Testis (tissue), 2 donors: ENCODE measurements at regions not wholly inside any gene's neighbourhood (a gene's known extent, or its start where the extent isn't known, plus 50 kb on each side); places are given as distances from the start of the nearest gene placed in this dataset.

Source experiments
- POLR2A ChIP-seq: fragments of 450-650 bp; IDR thresholded peaks from one replicate; pipeline ENCODE4 v1.6.1; 2017; ENCODE audit warnings: antibody characterized with exemption, mild to moderate bottlenecking, moderate library complexity
- TF ChIP-seq, protein P1 (sequence below), 3 experiments: fragments of 450-650 bp in 2 of 3; fragments of 200-600 bp in 1 of 3; sonication (generic) in 1 of 3; IDR thresholded peaks; one replicate each; pipeline ENCODE4 v1.5.1; 2016 to 2019; ENCODE audit warnings: antibody characterized with exemption in 3 of 3, mild to moderate bottlenecking in 2 of 3, moderate library complexity in 1 of 3

GRCh38 chr4:92091335-92091734 lies 212.4 kb upstream of the GRID2 start:
- TF ChIP-seq, protein P1, sequence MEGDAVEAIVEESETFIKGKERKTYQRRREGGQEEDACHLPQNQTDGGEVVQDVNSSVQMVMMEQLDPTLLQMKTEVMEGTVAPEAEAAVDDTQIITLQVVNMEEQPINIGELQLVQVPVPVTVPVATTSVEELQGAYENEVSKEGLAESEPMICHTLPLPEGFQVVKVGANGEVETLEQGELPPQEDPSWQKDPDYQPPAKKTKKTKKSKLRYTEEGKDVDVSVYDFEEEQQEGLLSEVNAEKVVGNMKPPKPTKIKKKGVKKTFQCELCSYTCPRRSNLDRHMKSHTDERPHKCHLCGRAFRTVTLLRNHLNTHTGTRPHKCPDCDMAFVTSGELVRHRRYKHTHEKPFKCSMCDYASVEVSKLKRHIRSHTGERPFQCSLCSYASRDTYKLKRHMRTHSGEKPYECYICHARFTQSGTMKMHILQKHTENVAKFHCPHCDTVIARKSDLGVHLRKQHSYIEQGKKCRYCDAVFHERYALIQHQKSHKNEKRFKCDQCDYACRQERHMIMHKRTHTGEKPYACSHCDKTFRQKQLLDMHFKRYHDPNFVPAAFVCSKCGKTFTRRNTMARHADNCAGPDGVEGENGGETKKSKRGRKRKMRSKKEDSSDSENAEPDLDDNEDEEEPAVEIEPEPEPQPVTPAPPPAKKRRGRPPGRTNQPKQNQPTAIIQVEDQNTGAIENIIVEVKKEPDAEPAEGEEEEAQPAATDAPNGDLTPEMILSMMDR (IDR thresholded peaks at IDR 0.05), result no peak
- TF ChIP-seq POLR2A, result no peak
